Tibial nerve (tissue), 4 donors: ENCODE measurements at regions not wholly inside any gene's neighbourhood (a gene's known extent, or its start where the extent isn't known, plus 50 kb on each side); places are given as distances from the start of the nearest gene placed in this dataset.

Experiments
- EP300 ChIP-seq, 2 donors: sonication (generic); formaldehyde crosslinking; IDR thresholded peaks; one replicate each; pipeline ENCODE4 v1.6.1; 2017; ENCODE audit warnings: antibody characterized with exemption in 2 of 2, mild to moderate bottlenecking in 1 of 2
- POLR2A ChIP-seq, 2 donors: fragments of 450-650 bp; IDR thresholded peaks; one replicate each; pipeline ENCODE4 v1.6.1; 2017; ENCODE audit warnings: antibody characterized with exemption in 2 of 2, mild to moderate bottlenecking in 2 of 2, moderate library complexity in 2 of 2
- TF ChIP-seq, protein P1 (sequence below), 5 experiments: fragments of 200-600 bp in 3 of 5; fragments of 450-650 bp in 2 of 5; sonication (generic) in 3 of 5; IDR thresholded peaks; one replicate each; pipeline ENCODE4 v1.5.1; 2016 to 2019; ENCODE audit warnings: antibody characterized with exemption in 5 of 5, mild to moderate bottlenecking in 3 of 5, moderate library complexity in 2 of 5

DNA sequence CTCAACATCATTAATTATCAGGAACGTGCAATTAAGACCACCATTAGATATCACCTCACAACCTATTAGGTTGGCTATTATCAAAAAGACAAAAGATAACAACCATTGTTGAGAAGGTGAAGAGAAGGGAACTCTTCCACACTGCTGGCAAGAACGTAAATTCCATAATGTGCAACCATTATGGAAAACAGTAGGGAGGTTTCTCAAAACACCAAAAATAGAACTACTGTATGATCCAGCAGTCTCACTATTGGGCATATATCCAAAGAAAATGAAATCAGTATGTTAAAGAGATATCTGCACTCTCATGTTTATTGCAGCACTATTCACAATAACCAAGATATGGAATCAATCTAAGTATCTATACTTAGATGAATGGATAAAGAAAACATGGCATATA is 51.6 kb upstream of the OR4E1 start:
- TF ChIP-seq, protein P1, sequence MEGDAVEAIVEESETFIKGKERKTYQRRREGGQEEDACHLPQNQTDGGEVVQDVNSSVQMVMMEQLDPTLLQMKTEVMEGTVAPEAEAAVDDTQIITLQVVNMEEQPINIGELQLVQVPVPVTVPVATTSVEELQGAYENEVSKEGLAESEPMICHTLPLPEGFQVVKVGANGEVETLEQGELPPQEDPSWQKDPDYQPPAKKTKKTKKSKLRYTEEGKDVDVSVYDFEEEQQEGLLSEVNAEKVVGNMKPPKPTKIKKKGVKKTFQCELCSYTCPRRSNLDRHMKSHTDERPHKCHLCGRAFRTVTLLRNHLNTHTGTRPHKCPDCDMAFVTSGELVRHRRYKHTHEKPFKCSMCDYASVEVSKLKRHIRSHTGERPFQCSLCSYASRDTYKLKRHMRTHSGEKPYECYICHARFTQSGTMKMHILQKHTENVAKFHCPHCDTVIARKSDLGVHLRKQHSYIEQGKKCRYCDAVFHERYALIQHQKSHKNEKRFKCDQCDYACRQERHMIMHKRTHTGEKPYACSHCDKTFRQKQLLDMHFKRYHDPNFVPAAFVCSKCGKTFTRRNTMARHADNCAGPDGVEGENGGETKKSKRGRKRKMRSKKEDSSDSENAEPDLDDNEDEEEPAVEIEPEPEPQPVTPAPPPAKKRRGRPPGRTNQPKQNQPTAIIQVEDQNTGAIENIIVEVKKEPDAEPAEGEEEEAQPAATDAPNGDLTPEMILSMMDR (IDR thresholded peaks at IDR 0.05) = no peak
- TF ChIP-seq POLR2A (IDR thresholded peaks at IDR 0.05) (no peak), EP300 (IDR thresholded peaks at IDR 0.05) (no peak)
